ENCODE measurements at regions not wholly inside any gene's neighbourhood (a gene's known extent, or its start where the extent isn't known, plus 50 kb on each side); places are given as distances from the start of the nearest gene placed in this dataset.

GRCh38 chr10:61217851-61218565 is 235.2 kb downstream of the TMEM26 start:
- H3K4me1 ChIP-seq (ENCODE audit: control insufficient read depth in 1 of 2, insufficient read depth in 2 of 2, low read length in 2 of 2), result no peaks in the 10 kb centered on the region

GRCh38 chr10:61215246-61215645 is 237.9 kb downstream of the TMEM26 start:
- Mint-ChIP-seq H3K4me1 (no peaks in the 10 kb centered on the region), H3K4me3 (no peak overlapping the region), H3K36me3 (no peaks in the 10 kb centered on the region), H3K27me3 (ENCODE audit: low read depth in 3 of 3) (peaks cover 0 to 2% (median 0%) of the 10 kb centered on the region in 3 donors), H3K9me3 (peaks cover 0 to 5% (median 0%) of the 10 kb centered on the region in 7 donors), H3K27ac (no peak overlapping the region)
- Histone ChIP-seq H3K4me1 (ENCODE audit: control insufficient read depth in 1 of 2, insufficient read depth in 2 of 2, low read length in 2 of 2) (no peaks in the 10 kb centered on the region), H3K4me3 (replicated peaks in 1 of 3; ENCODE audit: low read depth in 2 of 3, low read length in 3 of 3) (no peak overlapping the region), H3K9me3 (replicated peaks in 1 of 2; ENCODE audit: control insufficient read depth in 1 of 2, insufficient read depth in 1 of 2, low read length in 2 of 2) (no peaks in the 10 kb centered on the region), H3K27me3 (ENCODE audit: control insufficient read depth in 2 of 2, insufficient read depth in 2 of 2, low read length in 2 of 2) (no peaks in the 10 kb centered on the region), H3K27ac (ENCODE audit: low read depth in 1 of 2, low read length in 2 of 2) (no peak overlapping the region), H3K9ac (ENCODE audit: insufficient read depth, low read length, poor library complexity, severe bottlenecking) (no peak overlapping the region), H3K36me3 (replicated peaks in 1 of 2; ENCODE audit: control insufficient read depth in 1 of 2, insufficient read depth in 2 of 2, low read length in 2 of 2) (no peaks in the 10 kb centered on the region), H2AFZ (ENCODE audit: insufficient read depth, low read depth, low read length, poor library complexity, severe bottlenecking) (no peak overlapping the region), H4K20me1 (ENCODE audit: insufficient read depth, low read length) (no peaks in the 10 kb centered on the region), H3K4me2 (replicated peaks; ENCODE audit: extremely low read depth, low read length, poor library complexity, severe bottlenecking) (no peak overlapping the region), H3K79me2 (ENCODE audit: insufficient read depth, low read length) (no peaks in the 10 kb centered on the region)
- TF ChIP-seq CTCF (IDR thresholded peaks at IDR 0.05), result no peak
- DNase-seq, result no peak
- WGBS (ENCODE audit: insufficient coverage), result no CpG with 5 or more reads among the region's 1 CpG
- intact Hi-C loops (cut with micrococcal nuclease), result loop anchor here in 1 of 2 donors (10.0 kb wide), 1 partner anchor 860 kb away; no protein-coding TSS in a partner anchor

More at GRCh38 chr10:61217851-61218565, 235.2 kb downstream of the TMEM26 start:
- Histone ChIP-seq H3K4me2 (replicated peaks; ENCODE audit: extremely low read depth, low read length, poor library complexity, severe bottlenecking) (no peak overlapping the region), H3K4me3 (replicated peaks in 1 of 3; ENCODE audit: low read depth in 2 of 3, low read length in 3 of 3) (no peak overlapping the region), H3K36me3 (replicated peaks in 1 of 2; ENCODE audit: control insufficient read depth in 1 of 2, insufficient read depth in 2 of 2, low read length in 2 of 2) (no peaks in the 10 kb centered on the region), H2AFZ (ENCODE audit: insufficient read depth, low read depth, low read length, poor library complexity, severe bottlenecking) (no peak overlapping the region), H4K20me1 (ENCODE audit: insufficient read depth, low read length) (no peaks in the 10 kb centered on the region), H3K27me3 (ENCODE audit: control insufficient read depth in 2 of 2, insufficient read depth in 2 of 2, low read length in 2 of 2) (no peaks in the 10 kb centered on the region), H3K27ac (ENCODE audit: low read depth in 1 of 2, low read length in 2 of 2) (no peak overlapping the region), H3K9ac (ENCODE audit: insufficient read depth, low read length, poor library complexity, severe bottlenecking) (no peak overlapping the region), H3K9me3 (replicated peaks in 1 of 2; ENCODE audit: control insufficient read depth in 1 of 2, insufficient read depth in 1 of 2, low read length in 2 of 2) (no peaks in the 10 kb centered on the region), H3K79me2 (ENCODE audit: insufficient read depth, low read length) (no peaks in the 10 kb centered on the region)
- WGBS (ENCODE audit: insufficient coverage), result no CpG with 5 or more reads among the region's 3 CpGs
- DNase-seq, result no peak
- H3K9me3 Mint-ChIP-seq, result peaks cover 0 to 6% (median 0%) of the 10 kb centered on the region in 7 donors
- H3K36me3 Mint-ChIP-seq, result no peaks in the 10 kb centered on the region
- H3K27ac Mint-ChIP-seq, result no peak overlapping the region
- intact Hi-C loops (cut with micrococcal nuclease), result loop anchor here in 1 of 2 donors (10.0 kb wide), 1 partner anchor 857 kb away; no protein-coding TSS in a partner anchor
- peaks cover 0 to 1% (median 0%) of the 10 kb centered on the region in 3 donors for H3K27me3 Mint-ChIP-seq (ENCODE audit: low read depth in 3 of 3)
- no peaks in the 10 kb centered on the region for H3K4me1 Mint-ChIP-seq
- H3K4me3 Mint-ChIP-seq, result no peak overlapping the region
- no peak for TF ChIP-seq CTCF (IDR thresholded peaks at IDR 0.05)

All from CD14-positive monocyte (primary cell).